ENCODE measurements at regions not wholly inside any gene's neighbourhood (a gene's known extent, or its start where the extent isn't known, plus 50 kb on each side); places are given as distances from the start of the nearest gene placed in this dataset.
"Not testable (repeated sequence)": the region's sequence is repeated elsewhere in the genome, so short reads cannot be mapped to it uniquely, and the experiment has no call there.

GRCh38 chr3:3923619-3924018 is 124.4 kb downstream of the LRRN1 start:
- DNase-seq = no peak
- 88% methylated on average over 1 of the region's 1 CpG for WGBS, 2 donors
- Histone ChIP-seq H3K4me1 (no peaks in the 10 kb centered on the region), H3K27me3 (no peaks in the 10 kb centered on the region), H3K9me3 (no peaks in the 10 kb centered on the region), H3K27ac (no peak overlapping the region), H3K4me3 (no peak overlapping the region), H3K36me3 (ENCODE audit: low read depth, missing control alignments) (no peaks in the 10 kb centered on the region)
- intact Hi-C loops (cut with DNase I; ENCODE audit: low total_unique reads) = no loop called here
- TF ChIP-seq CTCF (IDR thresholded peaks at IDR 0.05) (no peak), POLR2A (IDR thresholded peaks at IDR 0.05) (no peak)

GRCh38 chr3:3927198-3927597 is 128.0 kb downstream of the LRRN1 start:
- no peak overlapping the region for H3K27ac ChIP-seq
- H3K9me3 ChIP-seq = no peaks in the 10 kb centered on the region
- no peak for DNase-seq
- no peaks in the 10 kb centered on the region for H3K27me3 ChIP-seq
- intact Hi-C loops (cut with DNase I; ENCODE audit: low total_unique reads) = no loop called here
- no peaks in the 10 kb centered on the region for H3K4me1 ChIP-seq
- WGBS, 2 donors = 70 to 85% methylated on average over 1 of the region's 1 CpG
- H3K4me3 ChIP-seq = no peak overlapping the region
- H3K36me3 ChIP-seq (ENCODE audit: low read depth, missing control alignments) = no peaks in the 10 kb centered on the region
- TF ChIP-seq POLR2A (IDR thresholded peaks at IDR 0.05) (no peak), CTCF (IDR thresholded peaks at IDR 0.05) (no peak)

- Histone ChIP-seq H3K4me1 (no peaks in the 10 kb centered on the region), H3K27ac (no peak overlapping the region), H3K4me3 (no peak overlapping the region), H3K27me3 (no peaks in the 10 kb centered on the region), H3K9me3 (no peaks in the 10 kb centered on the region), H3K36me3 (ENCODE audit: low read depth, missing control alignments) (no peaks in the 10 kb centered on the region)
- TF ChIP-seq POLR2A (IDR thresholded peaks at IDR 0.05) (no peak), CTCF (IDR thresholded peaks at IDR 0.05) (no peak)
- 94 to 96% methylated on average over 1 of the region's 1 CpG for WGBS, 2 donors
- intact Hi-C loops (cut with DNase I; ENCODE audit: low total_unique reads) = no loop called here
- no peak for DNase-seq
These were observed 128.7 kb downstream of the LRRN1 start for GRCh38 chr3:3927965-3928364.

- H3K36me3 ChIP-seq (ENCODE audit: low read depth, missing control alignments); H3K4me3 ChIP-seq; H3K27me3 ChIP-seq; H3K27ac ChIP-seq; intact Hi-C loops (cut with DNase I; ENCODE audit: low total_unique reads); DNase-seq; H3K9me3 ChIP-seq; H3K4me1 ChIP-seq: not testable (repeated sequence)
- WGBS, 2 donors = 66 to 85% methylated on average over 8 of the region's 8 CpGs
These were observed 142.1 kb downstream of the LRRN1 start for GRCh38 chr3:3941380-3941779.

GRCh38 chr3:3951071-3951470 is 151.8 kb downstream of the LRRN1 start:
- no peak overlapping the region for H3K4me3 ChIP-seq
- H3K36me3 ChIP-seq (ENCODE audit: low read depth, missing control alignments) = no peaks in the 10 kb centered on the region
- TF ChIP-seq CTCF (IDR thresholded peaks at IDR 0.05) = no peak
- TF ChIP-seq POLR2A (IDR thresholded peaks at IDR 0.05) = no peak
- 2 to 56% methylated on average over 1 of the region's 1 CpG for WGBS, 2 donors
- no peak for DNase-seq
- H3K4me1 ChIP-seq = no peaks in the 10 kb centered on the region
- H3K27ac ChIP-seq = no peak overlapping the region
- intact Hi-C loops (cut with DNase I; ENCODE audit: low total_unique reads) = no loop called here
- H3K9me3 ChIP-seq = no peaks in the 10 kb centered on the region
- no peaks in the 10 kb centered on the region for H3K27me3 ChIP-seq

All from testis (tissue), 2 donors.